Femur (tissue), 1 donor: ENCODE measurements at regions not wholly inside any gene's neighbourhood (a gene's known extent, or its start where the extent isn't known, plus 50 kb on each side); places are given as distances from the start of the nearest gene placed in this dataset.

ENCODE experiments used
- DNase-seq: peaks from one replicate; pipeline ENCODE4 v3.0.0-alpha.2; 2017

GRCh38 chrX:39452401-39452800, 645.4 kb downstream of the BCOR start:
- DNase-seq, result no peak

DNA sequence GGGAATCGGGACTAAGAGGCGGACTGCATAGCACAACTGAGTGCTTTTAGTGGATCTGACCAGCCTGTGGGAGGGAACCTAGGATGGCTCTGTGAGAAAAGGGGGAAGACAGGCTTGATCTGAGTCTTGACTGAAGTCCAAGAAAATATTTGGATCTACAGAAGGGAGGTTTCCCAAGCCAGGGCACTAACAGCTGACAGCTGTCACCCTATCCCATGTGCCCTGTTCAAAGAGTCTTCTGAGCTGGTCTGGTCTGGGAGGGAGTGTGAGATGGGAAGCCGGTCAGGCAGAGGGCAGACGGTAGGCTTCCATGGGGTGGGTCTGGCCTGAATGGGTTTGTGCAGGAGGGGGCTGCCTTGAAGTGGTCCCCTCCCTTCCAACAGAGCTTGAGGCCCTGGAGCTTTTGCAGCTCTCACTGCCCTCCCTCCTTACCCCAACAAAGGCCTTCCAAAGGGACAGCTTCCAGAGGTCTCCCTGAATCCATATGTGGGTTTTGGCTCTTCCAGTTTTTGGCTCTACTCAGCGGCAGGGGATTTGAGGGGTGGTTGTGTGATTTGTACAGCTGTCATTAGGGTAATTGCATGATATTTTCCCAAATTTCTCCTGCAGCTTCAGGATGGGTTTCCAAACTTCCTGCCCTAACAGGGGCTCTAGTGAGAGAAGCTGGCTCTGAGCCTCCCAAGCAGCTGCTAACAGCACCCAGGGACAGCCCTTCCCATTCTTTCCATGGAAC, 643.7 kb downstream of the BCOR start:
- DNase-seq, result peak; percentile 66

GRCh38 chrX:39456894-39457604, 640.7 kb downstream of the BCOR start:
- DNase-seq, result no peak

DNA sequence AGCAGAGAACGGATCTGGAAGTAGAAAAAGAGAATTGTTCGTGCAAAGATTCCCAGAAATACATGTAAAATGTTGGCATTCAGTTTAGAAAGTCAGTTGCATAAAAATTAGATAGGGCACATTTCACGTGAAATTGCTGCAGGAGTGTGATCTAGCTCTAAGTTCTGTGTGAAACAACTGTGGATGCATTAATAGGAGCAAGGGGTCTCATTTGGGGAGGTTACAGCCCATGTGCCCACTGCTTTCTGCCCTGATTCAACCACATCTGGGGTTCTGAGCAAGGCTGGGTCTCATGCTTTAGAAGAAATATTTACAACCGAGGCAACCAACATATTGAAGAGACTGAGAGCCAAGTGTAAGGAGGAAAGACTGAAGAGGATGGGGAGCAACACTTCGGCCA, 639.0 kb downstream of the BCOR start:
- DNase-seq, result no peak

DNA sequence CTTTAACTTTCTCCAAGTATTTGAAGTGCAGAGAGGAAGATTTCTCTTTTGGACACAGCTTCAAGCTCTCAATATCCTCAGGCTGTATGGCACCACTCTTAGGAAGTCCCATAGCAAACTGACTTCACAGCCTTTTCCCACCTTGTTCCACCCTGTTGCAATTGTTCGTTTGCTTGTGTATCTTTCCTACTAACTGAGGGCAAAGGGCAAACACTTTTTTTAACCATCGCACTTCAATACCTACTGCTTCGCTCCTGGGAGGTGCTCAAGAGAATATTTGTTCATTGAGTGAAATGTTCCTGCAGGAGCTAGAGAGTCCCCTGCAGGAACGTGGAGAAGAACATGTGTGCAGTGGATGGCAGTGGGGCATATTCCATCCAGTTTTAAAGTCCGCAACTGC, 638.6 kb downstream of the BCOR start:
- DNase-seq, result no peak

GRCh38 chrX:39459952-39460351, 637.8 kb downstream of the BCOR start:
- no peak for DNase-seq

DNA sequence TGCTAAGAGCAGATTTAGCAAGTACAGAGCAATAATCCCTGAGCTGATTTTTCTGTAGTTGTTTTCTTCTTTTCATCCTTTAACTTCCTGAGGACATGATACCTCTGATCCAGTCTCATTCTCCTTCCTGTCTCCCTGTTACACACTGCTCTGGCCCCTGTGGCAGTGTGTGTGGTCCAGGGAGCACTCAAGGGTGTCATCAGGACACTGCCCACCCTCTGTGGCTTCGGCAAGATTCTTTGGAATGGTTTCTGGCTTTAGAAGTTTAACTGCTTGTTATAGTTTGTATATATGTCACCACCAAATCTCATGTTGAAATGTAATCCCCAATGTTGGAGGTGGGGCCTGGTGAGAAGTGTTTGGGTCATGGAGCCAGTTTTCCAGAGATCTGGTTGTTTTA, 637.3 kb downstream of the BCOR start:
- DNase-seq, result no peak

DNA sequence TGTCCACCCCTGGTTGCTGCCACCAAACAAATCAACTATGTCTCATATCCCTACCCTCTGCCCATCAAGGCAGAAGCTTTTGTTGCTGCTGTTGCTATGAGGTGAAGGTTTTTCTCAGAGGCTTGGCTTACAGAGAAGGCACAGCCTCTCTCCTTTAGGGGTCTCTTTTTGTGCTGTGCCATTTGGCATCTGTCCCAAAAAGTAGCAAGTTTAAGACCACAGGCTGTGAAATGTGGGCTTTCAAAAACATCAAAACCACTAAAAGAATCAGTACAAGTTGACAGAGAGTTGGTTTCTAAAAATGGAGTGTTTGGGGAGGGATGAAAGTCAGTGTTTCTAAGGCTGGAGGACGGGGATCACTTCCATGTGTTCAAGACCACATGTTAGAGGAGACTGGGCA, 634.9 kb downstream of the BCOR start:
- no peak for DNase-seq

GRCh38 chrX:39464253-39464652, 633.5 kb downstream of the BCOR start:
- no peak for DNase-seq

GRCh38 chrX:39465467-39465866, 632.3 kb downstream of the BCOR start:
- no peak for DNase-seq

- DNase-seq, result no peak
Observed at GRCh38 chrX:39465906-39466305, 631.9 kb downstream of the BCOR start.

DNA sequence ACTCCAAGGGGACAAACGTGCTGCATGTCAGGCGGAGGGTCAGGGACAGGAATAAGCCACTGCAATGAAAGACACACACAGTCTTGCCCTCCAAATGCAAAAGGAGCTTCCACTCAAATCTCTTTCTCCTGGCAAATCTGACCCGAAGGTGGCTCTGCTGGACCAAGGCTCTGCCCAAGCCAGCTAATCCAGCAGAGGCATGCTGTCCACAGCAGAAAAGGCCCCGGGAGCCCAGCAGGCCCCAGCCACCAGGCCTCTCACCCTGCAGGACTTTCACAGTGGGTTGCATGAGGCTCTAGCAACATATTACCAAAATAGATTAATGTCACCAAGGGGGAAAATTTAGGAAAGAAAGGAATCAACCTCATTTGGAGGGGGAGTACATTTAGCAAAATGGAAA, 628.6 kb downstream of the BCOR start:
- no peak for DNase-seq

DNA sequence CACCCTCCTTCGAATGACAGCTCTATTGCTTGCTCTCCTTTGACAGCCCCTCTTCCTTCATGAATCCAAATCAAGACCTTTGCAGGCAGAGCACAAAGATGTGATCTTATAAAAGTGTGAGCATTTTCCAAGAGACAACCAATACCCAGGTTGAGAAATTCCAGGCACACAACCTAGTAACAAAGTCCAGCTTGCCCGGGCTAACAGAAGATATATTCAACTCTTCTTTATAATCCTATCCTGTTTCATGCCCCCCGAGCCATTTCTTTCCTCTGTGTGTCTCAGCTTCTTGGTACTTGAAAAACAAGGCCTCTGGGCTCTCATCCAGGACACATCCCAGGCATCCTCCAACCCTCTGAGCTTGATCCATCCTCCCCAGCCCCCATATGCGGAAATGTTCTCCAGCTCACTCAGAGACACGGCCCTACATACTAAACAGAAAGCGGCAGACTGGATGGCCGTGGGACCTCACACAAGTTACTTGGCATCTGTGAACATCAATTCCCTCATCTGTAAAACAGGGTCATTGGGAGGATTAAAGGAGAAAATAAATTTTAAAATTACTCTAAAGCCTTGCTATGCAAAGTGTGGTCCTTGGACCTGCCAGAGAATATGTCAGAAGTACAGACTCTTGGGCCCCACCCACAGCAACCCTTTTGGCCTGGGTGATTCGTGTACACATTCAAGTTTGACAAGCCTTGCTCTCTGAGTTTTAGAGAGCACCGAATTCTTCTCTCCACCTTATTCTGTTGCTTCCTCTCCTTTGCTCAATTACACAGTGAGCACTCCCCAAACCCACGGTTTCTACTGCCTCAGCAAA, 627.0 kb downstream of the BCOR start:
- DNase-seq, result peak; percentile 79

DNA sequence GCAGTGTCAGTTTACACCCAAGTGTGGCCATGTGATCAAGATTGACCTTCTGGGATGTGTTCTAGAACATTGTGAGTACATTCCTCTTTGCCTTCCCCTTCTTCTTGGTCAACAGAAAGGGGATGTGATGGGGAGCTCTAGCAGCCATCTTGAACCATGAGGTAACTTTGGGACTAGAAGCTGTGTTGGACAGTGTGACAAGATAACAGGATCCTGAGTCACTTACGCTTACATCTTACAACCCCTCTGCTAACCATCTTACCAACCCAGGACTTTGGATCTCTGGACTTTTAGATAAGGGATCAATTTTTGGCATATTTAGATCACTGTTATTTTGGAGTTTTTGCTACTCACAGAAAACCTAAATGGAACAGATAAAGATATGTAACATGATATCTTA, 625.6 kb downstream of the BCOR start:
- no peak for DNase-seq

DNA sequence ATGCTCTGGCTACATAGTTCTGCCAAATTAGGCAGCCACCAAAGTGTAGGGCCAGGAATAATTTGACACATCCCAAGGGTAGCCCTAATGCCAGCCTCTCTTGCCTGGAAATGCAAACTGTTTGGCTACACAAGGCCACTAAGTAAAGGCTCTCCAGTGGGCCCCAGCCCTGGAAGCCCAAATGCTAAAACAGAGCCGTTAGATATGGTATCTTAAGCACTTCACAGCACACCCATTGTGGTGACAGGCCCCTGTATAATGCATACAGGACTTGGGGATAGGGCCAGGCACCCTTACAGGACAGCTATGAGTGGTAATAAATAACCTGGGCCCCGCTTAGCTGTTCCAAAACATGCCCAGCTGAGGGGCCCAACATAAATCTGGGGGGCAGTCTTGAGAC, 623.9 kb downstream of the BCOR start:
- DNase-seq, result no peak

DNA sequence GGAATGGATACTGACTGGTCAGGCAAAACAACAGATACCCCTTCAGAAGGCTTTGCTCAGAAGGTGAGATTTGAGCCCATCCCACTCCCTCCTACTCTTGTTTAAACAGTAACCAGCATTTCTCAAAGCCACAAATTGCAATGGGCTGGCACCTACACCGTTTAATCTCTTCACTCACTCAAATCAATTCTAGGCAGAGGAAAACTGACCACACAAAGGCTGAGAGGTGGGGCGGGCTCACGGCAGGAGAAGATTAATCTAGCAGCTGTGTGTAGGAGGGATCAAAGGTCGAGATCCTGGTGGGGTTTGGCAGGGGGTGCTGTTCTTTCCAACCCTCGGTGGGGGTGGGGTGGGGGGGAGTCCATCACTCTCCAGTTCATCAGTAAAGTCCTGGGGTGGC, 622.4 kb downstream of the BCOR start:
- no peak for DNase-seq

- DNase-seq, result no peak
Observed at GRCh38 chrX:39476604-39477021, 621.1 kb downstream of the BCOR start.

- no peak for DNase-seq
Observed at GRCh38 chrX:39477031-39477761, 620.6 kb downstream of the BCOR start.

DNA sequence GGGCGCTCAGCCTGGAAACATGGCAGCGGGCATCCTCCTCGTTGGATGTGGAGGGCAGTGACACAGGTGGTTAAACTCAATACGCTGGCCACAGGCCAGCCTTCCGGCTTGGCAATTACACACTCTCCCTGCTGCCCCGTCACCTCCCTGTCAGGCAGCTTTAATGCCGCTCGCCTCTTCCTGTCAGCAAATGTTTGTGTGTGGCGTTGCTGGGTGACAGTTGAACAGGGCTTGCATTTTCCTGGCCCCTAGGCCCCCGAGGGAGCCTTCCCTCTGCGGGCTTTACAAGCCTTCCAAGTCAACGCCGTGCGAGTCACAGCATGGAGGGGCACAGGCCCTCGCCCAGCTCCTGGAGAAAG, 620.0 kb downstream of the BCOR start:
- peak; percentile 81 for DNase-seq

DNA sequence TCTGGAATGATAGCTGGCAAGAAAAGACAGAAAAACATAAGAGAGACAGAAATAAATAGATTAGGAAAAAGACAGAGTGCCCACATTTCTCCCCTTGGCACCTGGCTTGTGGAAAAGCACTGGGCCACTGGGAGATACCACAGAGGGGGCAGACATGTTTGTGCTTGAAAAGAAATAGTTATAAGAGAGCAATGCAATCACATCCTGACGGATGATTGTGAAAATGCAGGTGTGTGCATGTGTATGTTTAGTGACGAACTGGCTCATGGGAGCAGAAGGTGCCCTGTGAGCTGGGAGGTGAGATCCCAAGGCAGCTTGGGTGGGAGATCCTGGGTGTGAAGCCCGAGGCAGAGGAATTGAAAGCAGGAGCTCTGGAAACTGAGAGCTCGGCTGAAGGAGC, 617.9 kb downstream of the BCOR start:
- DNase-seq, result no peak

- peak; percentile 51 for DNase-seq
Observed at GRCh38 chrX:39480963-39481362, 616.8 kb downstream of the BCOR start.

DNA sequence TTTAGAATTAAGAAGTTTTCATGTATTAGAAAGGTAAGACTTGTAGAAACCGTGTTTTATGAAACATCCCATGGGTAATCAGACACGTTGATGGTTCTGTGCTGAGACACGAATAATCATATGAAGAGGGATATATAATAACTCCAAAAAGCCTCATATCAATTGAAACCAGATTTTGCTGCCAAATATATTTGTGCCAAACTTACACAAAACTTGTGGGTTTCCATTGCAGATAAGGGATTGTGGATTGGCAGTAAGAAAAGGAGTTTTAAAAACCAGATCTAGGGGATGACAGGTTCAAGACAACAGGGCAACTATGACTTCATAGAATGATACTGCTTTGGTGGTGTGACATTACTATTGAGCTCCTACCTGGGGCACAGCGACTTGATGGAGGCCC, 616.1 kb downstream of the BCOR start:
- DNase-seq, result no peak
